Lower lobe of right lung (tissue), 2 donors: ENCODE measurements at regions not wholly inside any gene's neighbourhood (a gene's known extent, or its start where the extent isn't known, plus 50 kb on each side); places are given as distances from the start of the nearest gene placed in this dataset.

Experiments
- ATAC-seq, 2 donors: fragments of 200-7000 bp; cut with Tn5 transposase; one replicate each; pipeline ENCODE4 v1.9.1; 2020 to 2022; ENCODE audit warnings: mild to moderate bottlenecking in 2 of 2, moderate library complexity in 2 of 2
- DNase-seq: peaks from one replicate; pipeline ENCODE4 v3.0.0-alpha.2; 2020
- H3K27ac ChIP-seq: fragments of 200-600 bp; one replicate; pipeline ENCODE4 v1.8.0; 2022
- H3K27me3 ChIP-seq: fragments of 200-600 bp; one replicate; pipeline ENCODE4 v1.8.0; 2022; ENCODE audit warnings: low read depth
- H3K36me3 ChIP-seq: fragments of 200-600 bp; one replicate; pipeline ENCODE4 v1.8.0; 2022; ENCODE audit warnings: mild to moderate bottlenecking
- H3K4me1 ChIP-seq: fragments of 200-600 bp; one replicate; pipeline ENCODE4 v1.8.0; 2022
- H3K4me3 ChIP-seq: fragments of 200-600 bp; one replicate; pipeline ENCODE4 v1.8.0; 2022; ENCODE audit warnings: mild to moderate bottlenecking
- H3K9me3 ChIP-seq: fragments of 200-600 bp; one replicate; pipeline ENCODE4 v1.8.0; 2022
- intact Hi-C: fragments of 100-400 bp; cut with DNase I; formaldehyde crosslinking; loops from one replicate; pipeline ENCODE4 v1.11.0; 2022
- TF ChIP-seq, protein P1 (sequence below): fragments of 200-600 bp; IDR thresholded peaks from one replicate; pipeline ENCODE4 v1.8.0; 2022; ENCODE audit warnings: antibody characterized with exemption, mild to moderate bottlenecking
- donor health status: DM: no; HTN: yes; CAD: no; lungs with severe emphysema.

DNA sequence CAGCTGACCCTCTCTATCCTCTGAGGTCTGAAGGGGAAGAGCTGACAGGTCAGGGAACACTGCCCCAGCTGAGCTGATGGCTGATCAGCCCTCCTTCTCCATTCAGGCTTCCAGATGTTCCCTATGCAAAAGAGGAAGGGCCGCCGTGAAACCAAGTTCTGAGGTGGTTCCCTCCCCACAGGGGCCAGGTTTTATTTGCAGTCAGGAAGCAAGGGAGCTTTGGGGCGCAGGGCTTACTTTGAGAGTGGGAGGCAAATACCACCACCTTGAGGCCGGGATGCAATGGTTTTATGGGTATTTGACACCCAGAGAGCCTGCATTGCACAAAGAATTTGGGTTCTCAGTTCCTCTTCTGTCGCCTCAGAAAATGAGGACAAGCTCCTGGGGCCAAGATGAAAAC, 186.9 kb downstream of the ARRDC4 start:
- H3K36me3 ChIP-seq = no peaks in the 10 kb centered on the region
- H3K4me1 ChIP-seq = no peaks in the 10 kb centered on the region
- no peak for DNase-seq
- TF ChIP-seq, protein P1, sequence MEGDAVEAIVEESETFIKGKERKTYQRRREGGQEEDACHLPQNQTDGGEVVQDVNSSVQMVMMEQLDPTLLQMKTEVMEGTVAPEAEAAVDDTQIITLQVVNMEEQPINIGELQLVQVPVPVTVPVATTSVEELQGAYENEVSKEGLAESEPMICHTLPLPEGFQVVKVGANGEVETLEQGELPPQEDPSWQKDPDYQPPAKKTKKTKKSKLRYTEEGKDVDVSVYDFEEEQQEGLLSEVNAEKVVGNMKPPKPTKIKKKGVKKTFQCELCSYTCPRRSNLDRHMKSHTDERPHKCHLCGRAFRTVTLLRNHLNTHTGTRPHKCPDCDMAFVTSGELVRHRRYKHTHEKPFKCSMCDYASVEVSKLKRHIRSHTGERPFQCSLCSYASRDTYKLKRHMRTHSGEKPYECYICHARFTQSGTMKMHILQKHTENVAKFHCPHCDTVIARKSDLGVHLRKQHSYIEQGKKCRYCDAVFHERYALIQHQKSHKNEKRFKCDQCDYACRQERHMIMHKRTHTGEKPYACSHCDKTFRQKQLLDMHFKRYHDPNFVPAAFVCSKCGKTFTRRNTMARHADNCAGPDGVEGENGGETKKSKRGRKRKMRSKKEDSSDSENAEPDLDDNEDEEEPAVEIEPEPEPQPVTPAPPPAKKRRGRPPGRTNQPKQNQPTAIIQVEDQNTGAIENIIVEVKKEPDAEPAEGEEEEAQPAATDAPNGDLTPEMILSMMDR = no peak
- H3K27ac ChIP-seq = no peak overlapping the region
- intact Hi-C loops = no loop called here
- no peak for ATAC-seq
- no peak overlapping the region for H3K4me3 ChIP-seq
- peaks cover 3% of the 10 kb centered on the region for H3K27me3 ChIP-seq
- H3K9me3 ChIP-seq = no peaks in the 10 kb centered on the region

- H3K27me3 ChIP-seq = peaks cover 3% of the 10 kb centered on the region
- intact Hi-C loops = no loop called here
- no peaks in the 10 kb centered on the region for H3K9me3 ChIP-seq
- H3K4me3 ChIP-seq = no peak overlapping the region
- no peak overlapping the region for H3K27ac ChIP-seq
- no peaks in the 10 kb centered on the region for H3K4me1 ChIP-seq
- DNase-seq (no peak), ATAC-seq (no peak)
- no peaks in the 10 kb centered on the region for H3K36me3 ChIP-seq
- TF ChIP-seq, protein P1 = no peak
Observed at GRCh38 chr15:98150084-98150483, 189.6 kb downstream of the ARRDC4 start.

- TF ChIP-seq, protein P1 = no peak
Observed at GRCh38 chr15:98150536-98150935, 190.0 kb downstream of the ARRDC4 start.

DNA sequence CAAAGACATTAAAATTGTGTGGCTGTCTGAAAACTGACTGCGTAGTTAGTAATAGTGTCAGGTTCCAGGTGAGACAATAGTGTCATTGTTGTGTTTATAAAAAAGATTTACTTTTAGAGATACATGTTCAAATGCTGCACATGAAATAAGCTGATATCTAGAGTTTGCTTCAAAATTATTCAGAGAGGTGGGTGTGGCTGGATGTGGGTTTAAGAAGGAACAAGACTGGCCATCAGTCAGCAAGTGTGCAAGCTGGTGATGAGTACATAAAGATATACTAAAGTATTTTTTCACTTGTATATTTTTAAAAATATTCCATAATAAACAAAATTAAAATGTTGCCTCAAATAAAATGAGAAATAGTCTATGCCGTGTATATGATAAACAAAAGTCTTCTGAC, 190.6 kb downstream of the ARRDC4 start:
- no peak for DNase-seq
- Histone ChIP-seq H3K4me3 (no peak overlapping the region), H3K4me1 (no peaks in the 10 kb centered on the region), H3K9me3 (no peaks in the 10 kb centered on the region), H3K27me3 (peaks cover under 1% of the 10 kb centered on the region), H3K27ac (no peak overlapping the region), H3K36me3 (no peaks in the 10 kb centered on the region)
- TF ChIP-seq, protein P1 = no peak
- intact Hi-C loops = no loop called here
- ATAC-seq = no peak

More at GRCh38 chr15:98150536-98150935, 190.0 kb downstream of the ARRDC4 start:
- no peak overlapping the region for H3K4me3 ChIP-seq
- DNase-seq = no peak
- H3K4me1 ChIP-seq = no peaks in the 10 kb centered on the region
- H3K27ac ChIP-seq = no peak overlapping the region
- no peaks in the 10 kb centered on the region for H3K9me3 ChIP-seq
- ATAC-seq = no peak
- no peaks in the 10 kb centered on the region for H3K36me3 ChIP-seq
- intact Hi-C loops = no loop called here
- H3K27me3 ChIP-seq = peaks cover 3% of the 10 kb centered on the region

GRCh38 chr15:98152156-98152555, 191.7 kb downstream of the ARRDC4 start:
- H3K9me3 ChIP-seq = no peaks in the 10 kb centered on the region
- no peak for DNase-seq
- H3K36me3 ChIP-seq = no peaks in the 10 kb centered on the region
- no peak overlapping the region for H3K27ac ChIP-seq
- no peak overlapping the region for H3K4me3 ChIP-seq
- no peaks in the 10 kb centered on the region for H3K27me3 ChIP-seq
- TF ChIP-seq, protein P1 = no peak
- no peak for ATAC-seq
- no peaks in the 10 kb centered on the region for H3K4me1 ChIP-seq
- intact Hi-C loops = no loop called here

- no peak for ATAC-seq
- Histone ChIP-seq H3K9me3 (no peaks in the 10 kb centered on the region), H3K27me3 (no peaks in the 10 kb centered on the region), H3K36me3 (no peaks in the 10 kb centered on the region), H3K4me3 (no peak overlapping the region), H3K27ac (no peak overlapping the region), H3K4me1 (no peaks in the 10 kb centered on the region)
- DNase-seq = no peak
- TF ChIP-seq, protein P1 = no peak
- intact Hi-C loops = no loop called here
Observed at GRCh38 chr15:98154863-98155262, 194.4 kb downstream of the ARRDC4 start.
